Naive thymus-derived CD4-positive, alpha-beta T cell (primary cell): ENCODE measurements at regions not wholly inside any gene's neighbourhood (a gene's known extent, or its start where the extent isn't known, plus 50 kb on each side); places are given as distances from the start of the nearest gene placed in this dataset.

Experiments
- ATAC-seq: fragments of 150-1000 bp; cut with Tn5 transposase; 2 replicates; pipeline ENCODE4 v1.10.0; 2021; ENCODE audit warnings: mild to moderate bottlenecking, moderate library complexity
- CTCF ChIA-PET: fragments of 350-600 bp; sonication (Branson Sonifier 250); formaldehyde crosslinking; loops from one replicate; lab custom pipeline; 2021; ENCODE audit warnings: antibody characterized with exemption; lab: Charles Lee
- POLR2A ChIA-PET: fragments of 350-600 bp; sonication (Branson Sonifier 250); formaldehyde crosslinking; loops from one replicate; lab custom pipeline; 2021; ENCODE audit warnings: antibody characterized with exemption, inconsistent platforms; lab: Charles Lee
- DNase-seq, 9 donors: peaks; one replicate each; pipeline versions ENCODE4 v3.0.0 to v3.0.0-alpha.2; 2020 to 2022; ENCODE audit warnings: mixed read lengths in 1 of 9
- H3K27ac ChIP-seq: one replicate; pipeline ENCODE4 v1.7.0; 2013; ENCODE audit warnings: mild to moderate bottlenecking, low read depth, low read length, moderate library complexity
- H3K27me3 ChIP-seq, 2 donors: one replicate each; pipeline ENCODE4 v1.7.0; 2013; ENCODE audit warnings: low read length in 2 of 2, mild to moderate bottlenecking in 2 of 2, moderate library complexity in 2 of 2; ENCODE audit not compliant: control insufficient read depth in 2 of 2, insufficient read depth in 2 of 2
- H3K36me3 ChIP-seq, 3 experiments: 1 replicate in 2 of 3; 2 replicates in 1 of 3; pipeline ENCODE4 v1.7.0; 2013; ENCODE audit warnings: low read length in 3 of 3, mild to moderate bottlenecking in 3 of 3, moderate library complexity in 1 of 3; ENCODE audit not compliant: insufficient read depth in 3 of 3, control insufficient read depth in 2 of 3
- H3K4me1 ChIP-seq, 2 donors: one replicate each; pipeline ENCODE4 v1.7.0; 2013; ENCODE audit warnings: low read length in 2 of 2, mild to moderate bottlenecking in 2 of 2, moderate library complexity in 1 of 2; ENCODE audit not compliant: control insufficient read depth in 2 of 2, insufficient read depth in 2 of 2
- H3K4me3 ChIP-seq: 2 replicates; pipeline ENCODE4 v1.7.0; 2013; ENCODE audit warnings: mild to moderate bottlenecking, low read length
- H3K9me3 ChIP-seq, 3 experiments: 1 replicate in 2 of 3; 2 replicates in 1 of 3; pipeline ENCODE4 v1.7.0; 2013; ENCODE audit warnings: low read length in 3 of 3; ENCODE audit not compliant: control insufficient read depth in 2 of 3
- H3K27ac Mint-ChIP-seq, 9 donors: one replicate each; pipeline ENCODE4 v1.8.0; 2020 to 2022; ENCODE audit warnings: mixed read lengths in 9 of 9, mild to moderate bottlenecking in 8 of 9, moderate library complexity in 5 of 9, inconsistent platforms in 2 of 9
- H3K27me3 Mint-ChIP-seq, 5 donors: one replicate each; pipeline ENCODE4 v1.8.0; 2021 to 2022; ENCODE audit warnings: mixed read lengths in 5 of 5, mild to moderate bottlenecking in 1 of 5
- H3K36me3 Mint-ChIP-seq, 5 donors: one replicate each; pipeline ENCODE4 v1.8.0; 2020 to 2022; ENCODE audit warnings: mixed read lengths in 5 of 5, mild to moderate bottlenecking in 3 of 5, inconsistent platforms in 1 of 5
- H3K4me1 Mint-ChIP-seq, 7 donors: one replicate each; pipeline ENCODE4 v1.8.0; 2020 to 2022; ENCODE audit warnings: mixed read lengths in 7 of 7, mild to moderate bottlenecking in 3 of 7, inconsistent platforms in 1 of 7
- H3K4me3 Mint-ChIP-seq, 10 donors: one replicate each; pipeline ENCODE4 v1.8.0; 2020 to 2022; ENCODE audit warnings: mild to moderate bottlenecking in 10 of 10, mixed read lengths in 10 of 10, moderate library complexity in 6 of 10, inconsistent platforms in 2 of 10
- H3K9me3 Mint-ChIP-seq, 11 donors: one replicate each; pipeline ENCODE4 v1.8.0; 2020 to 2022; ENCODE audit warnings: mixed read lengths in 11 of 11, mild to moderate bottlenecking in 4 of 11, inconsistent platforms in 1 of 11, moderate library complexity in 1 of 11
- intact Hi-C, 2 donors: fragments of 100-400 bp; cut with micrococcal nuclease; formaldehyde crosslinking; loops; one replicate each; pipeline ENCODE4 v1.15.1; 2023

DNA sequence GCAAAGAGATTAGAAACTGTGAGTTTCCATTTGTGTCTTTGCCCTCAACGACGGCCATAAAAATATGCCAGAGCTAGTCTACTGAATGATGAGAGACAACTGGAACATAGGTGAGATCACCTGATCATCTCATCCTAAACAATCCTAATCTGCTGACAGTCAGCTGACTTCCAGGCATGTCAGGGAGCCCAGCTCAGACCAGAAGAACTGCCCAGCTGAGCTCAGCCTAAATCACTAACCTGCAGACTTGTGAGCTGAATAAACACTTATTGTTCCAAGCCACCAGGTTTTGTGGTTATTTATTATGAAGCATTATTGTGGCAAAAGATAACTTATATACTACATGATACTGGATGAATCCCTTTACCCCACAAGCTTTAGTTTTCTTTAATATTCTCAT lies 118.9 kb upstream of the PLEKHG7 start:
- no peak for ATAC-seq
- H3K27ac Mint-ChIP-seq = no peak overlapping the region
- no peaks in the 10 kb centered on the region for H3K27me3 Mint-ChIP-seq

DNA sequence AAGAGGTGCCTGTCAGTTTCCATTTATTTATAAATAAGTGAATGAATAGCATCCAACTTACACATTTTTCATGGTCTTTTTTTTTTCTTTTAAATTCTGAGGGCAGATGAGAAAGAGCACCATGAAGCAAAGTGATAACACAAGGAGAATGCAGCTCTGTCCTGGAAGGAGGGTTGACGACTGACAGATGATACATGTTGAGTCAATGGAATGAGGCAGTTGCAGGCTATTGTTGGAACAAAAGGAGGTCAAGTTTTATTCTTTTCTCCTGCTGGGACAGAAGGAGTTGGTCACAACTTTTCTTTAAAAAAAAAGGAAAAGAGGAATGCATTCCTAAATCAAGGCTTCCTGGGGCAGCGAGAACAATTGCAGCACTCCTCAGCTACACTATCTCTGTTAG lies 119.9 kb upstream of the PLEKHG7 start:
- CTCF ChIA-PET = interaction anchor here (1.5 kb wide), 1 partner anchor 11 kb away, joined by 5 read pairs; no protein-coding TSS in a partner anchor

More for the DNA sequence above, 118.9 kb upstream of the PLEKHG7 start:
- H3K36me3 Mint-ChIP-seq = peaks cover 8 to 32% (median 11%) of the 10 kb centered on the region in 5 donors
- Histone ChIP-seq H3K4me3 (no peak overlapping the region), H3K27ac (no peak overlapping the region), H3K4me1 (no peaks in the 10 kb centered on the region), H3K9me3 (no peaks in the 10 kb centered on the region), H3K36me3 (no peaks in the 10 kb centered on the region), H3K27me3 (no peaks in the 10 kb centered on the region)
- ChIA-PET POLR2A (interaction anchor here (1.7 kb wide), 1 partner anchor 10 kb away, joined by 11 read pairs; no protein-coding TSS in a partner anchor), CTCF (interaction anchor here (1.5 kb wide), 1 partner anchor 12 kb away, joined by 5 read pairs; no protein-coding TSS in a partner anchor)
- peaks cover 0 to 5% (median 0%) of the 10 kb centered on the region in 7 donors for H3K4me1 Mint-ChIP-seq
- peaks cover 0 to 25% (median 6%) of the 10 kb centered on the region in 11 donors for H3K9me3 Mint-ChIP-seq
- intact Hi-C loops = no loop called here
- no peak for DNase-seq
- no peak overlapping the region for H3K4me3 Mint-ChIP-seq

DNA sequence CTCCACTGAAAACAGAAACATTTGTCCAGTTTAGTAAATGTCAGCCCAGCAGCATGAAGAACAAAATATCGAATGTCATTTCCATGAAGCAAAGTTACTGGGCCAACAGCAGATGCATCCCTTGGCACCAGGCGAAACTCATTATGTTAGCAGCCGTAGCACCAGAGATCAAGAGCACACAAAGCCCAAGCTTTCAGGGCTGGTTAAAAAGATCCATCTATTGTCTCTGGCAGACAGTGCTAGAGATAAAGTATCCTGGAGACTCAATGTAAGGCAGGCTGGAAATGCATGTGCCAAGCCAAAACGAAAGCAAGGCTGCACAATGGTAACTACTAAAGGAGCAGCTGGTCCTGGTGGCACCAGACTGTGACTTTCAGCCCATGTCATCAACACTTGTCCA lies 120.3 kb upstream of the PLEKHG7 start:
- POLR2A ChIA-PET = interaction anchor here (0.7 to 1.7 kb wide), 2 partner anchors 11 to 697 kb away, joined by 4 to 11 read pairs; no protein-coding TSS in a partner anchor
- peaks cover 0 to 25% (median 6%) of the 10 kb centered on the region in 11 donors for H3K9me3 Mint-ChIP-seq
- H3K36me3 Mint-ChIP-seq = peaks cover 7 to 33% (median 10%) of the 10 kb centered on the region in 5 donors
- Histone ChIP-seq H3K27ac (no peak overlapping the region), H3K36me3 (no peaks in the 10 kb centered on the region), H3K9me3 (no peaks in the 10 kb centered on the region), H3K4me3 (no peak overlapping the region), H3K27me3 (no peaks in the 10 kb centered on the region), H3K4me1 (no peaks in the 10 kb centered on the region)
- no peak overlapping the region for H3K4me3 Mint-ChIP-seq
- H3K27me3 Mint-ChIP-seq = no peaks in the 10 kb centered on the region
- peak overlapping the region in 1 of 9 donors; percentile 41 for H3K27ac Mint-ChIP-seq
- peaks cover 0 to 5% (median 0%) of the 10 kb centered on the region in 7 donors for H3K4me1 Mint-ChIP-seq
- no peak for DNase-seq
- CTCF ChIA-PET = interaction anchor here (1.2 to 1.5 kb wide), 2 partner anchors 11 to 16 kb away, joined by 3 to 5 read pairs; no protein-coding TSS in a partner anchor
- no peak for ATAC-seq
- intact Hi-C loops = no loop called here

More for the DNA sequence above, 119.9 kb upstream of the PLEKHG7 start:
- Mint-ChIP-seq H3K9me3 (peaks cover 0 to 25% (median 6%) of the 10 kb centered on the region in 11 donors), H3K27me3 (no peaks in the 10 kb centered on the region), H3K4me3 (no peak overlapping the region), H3K4me1 (peaks cover 0 to 5% (median 0%) of the 10 kb centered on the region in 7 donors), H3K27ac (peak overlapping the region in 1 of 9 donors; percentile 41), H3K36me3 (peaks cover 8 to 36% (median 11%) of the 10 kb centered on the region in 5 donors)
- Histone ChIP-seq H3K36me3 (no peaks in the 10 kb centered on the region), H3K9me3 (no peaks in the 10 kb centered on the region), H3K4me1 (no peaks in the 10 kb centered on the region), H3K27ac (no peak overlapping the region), H3K4me3 (no peak overlapping the region), H3K27me3 (no peaks in the 10 kb centered on the region)
- intact Hi-C loops = no loop called here
- DNase-seq (no peak), ATAC-seq (no peak)
- POLR2A ChIA-PET = interaction anchor here (0.7 to 1.7 kb wide), 2 partner anchors 11 to 696 kb away, joined by 4 to 11 read pairs; no protein-coding TSS in a partner anchor

DNA sequence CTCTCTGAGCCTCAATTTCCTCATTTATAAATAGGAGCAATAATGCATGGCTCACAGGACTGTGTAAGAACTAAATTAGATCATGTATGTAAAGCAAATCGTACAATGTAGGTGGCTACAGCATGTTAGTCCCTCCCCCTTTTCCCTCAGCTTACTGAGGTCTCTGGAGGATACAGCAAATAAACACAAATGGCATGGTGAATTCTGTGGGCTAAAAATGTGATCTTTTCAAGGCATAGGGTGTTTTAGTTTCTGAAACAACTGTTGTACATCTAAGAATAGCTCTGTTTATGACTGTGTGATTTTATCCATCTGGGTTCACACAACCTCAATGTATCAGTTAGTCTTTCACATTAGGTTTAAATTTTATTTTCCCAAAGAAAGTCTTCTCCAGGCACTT lies 121.2 kb upstream of the PLEKHG7 start:
- DNase-seq (no peak), ATAC-seq (no peak)
- Histone ChIP-seq H3K27me3 (no peaks in the 10 kb centered on the region), H3K4me1 (no peaks in the 10 kb centered on the region), H3K9me3 (no peaks in the 10 kb centered on the region), H3K4me3 (no peak overlapping the region), H3K36me3 (no peaks in the 10 kb centered on the region), H3K27ac (no peak overlapping the region)
- POLR2A ChIA-PET = interaction anchor here (0.5 kb wide), 1 partner anchor 11 kb away, joined by 4 read pairs; no protein-coding TSS in a partner anchor
- intact Hi-C loops = no loop called here
- H3K36me3 Mint-ChIP-seq = peaks cover 4 to 33% (median 8%) of the 10 kb centered on the region in 5 donors
- H3K4me3 Mint-ChIP-seq = no peak overlapping the region
- H3K27ac Mint-ChIP-seq = peak overlapping the region in 1 of 9 donors; percentile 41
- no peaks in the 10 kb centered on the region for H3K27me3 Mint-ChIP-seq
- peaks cover 0 to 5% (median 0%) of the 10 kb centered on the region in 7 donors for H3K4me1 Mint-ChIP-seq
- H3K9me3 Mint-ChIP-seq = peaks cover 0 to 23% (median 6%) of the 10 kb centered on the region in 11 donors
- CTCF ChIA-PET = interaction anchor here (1.2 kb wide), 1 partner anchor 15 kb away, joined by 3 read pairs; no protein-coding TSS in a partner anchor

DNA sequence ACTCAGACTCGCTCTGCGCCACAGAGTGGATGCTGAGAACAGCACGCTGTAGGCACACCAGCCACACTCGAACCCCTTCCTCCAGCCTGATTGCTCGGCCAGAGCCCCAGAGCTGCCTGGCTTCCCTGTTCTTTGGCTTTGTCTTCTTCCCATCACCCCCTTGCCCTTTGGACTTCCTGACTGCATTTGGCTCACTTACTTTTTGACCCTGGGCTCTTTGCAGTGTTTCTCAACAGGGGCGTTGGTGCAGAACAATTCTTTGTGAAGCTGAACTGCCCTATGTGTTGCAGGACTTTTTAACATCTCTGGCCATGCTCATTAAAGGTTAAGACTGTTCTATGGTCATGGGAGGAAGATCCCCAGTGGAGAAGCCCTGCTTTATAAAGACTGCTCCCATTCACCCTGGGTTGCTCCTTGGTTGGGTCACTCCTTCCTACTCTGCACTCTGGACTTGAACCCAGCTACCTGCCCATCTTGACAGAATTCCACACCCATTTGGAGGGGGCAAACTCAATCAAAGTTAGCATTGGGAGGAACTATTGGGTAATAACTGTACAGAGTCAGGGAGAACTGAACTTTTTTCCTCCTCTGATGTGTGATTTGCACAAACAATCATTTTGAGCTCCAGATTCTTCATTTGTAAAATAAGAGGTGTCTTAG lies 127.7 kb upstream of the PLEKHG7 start:
- Mint-ChIP-seq H3K27me3 (no peaks in the 10 kb centered on the region), H3K4me3 (no peak overlapping the region), H3K36me3 (peaks cover 0 to 14% (median 0%) of the 10 kb centered on the region in 5 donors), H3K4me1 (peaks cover 0 to 23% (median 0%) of the 10 kb centered on the region in 7 donors), H3K27ac (peak overlapping the region in 7 of 9 donors; percentile 9 to 79 (median 43)), H3K9me3 (peaks cover 0 to 2% (median 0%) of the 10 kb centered on the region in 11 donors)
- no peak for ATAC-seq
- DNase-seq = no peak
- ChIA-PET CTCF (interaction anchor here (0.6 to 1.1 kb wide), 3 partner anchors 41 to 1527 kb away, joined by 3 to 4 read pairs (median 3); no protein-coding TSS in a partner anchor), POLR2A (interaction anchor here (0.7 to 1.4 kb wide), 2 partner anchors 23 to 431 kb away, joined by 3 read pairs; no protein-coding TSS in a partner anchor)
- Histone ChIP-seq H3K27ac (no peak overlapping the region), H3K9me3 (no peaks in the 10 kb centered on the region), H3K4me1 (peaks cover 0 to 3% of the 10 kb centered on the region in 2 donors), H3K27me3 (no peaks in the 10 kb centered on the region), H3K36me3 (no peaks in the 10 kb centered on the region), H3K4me3 (no peak overlapping the region)
- intact Hi-C loops = loop anchor here (1.0 to 5.0 kb wide), 6 partner anchors 18 to 998 kb away; no protein-coding TSS in a partner anchor

DNA sequence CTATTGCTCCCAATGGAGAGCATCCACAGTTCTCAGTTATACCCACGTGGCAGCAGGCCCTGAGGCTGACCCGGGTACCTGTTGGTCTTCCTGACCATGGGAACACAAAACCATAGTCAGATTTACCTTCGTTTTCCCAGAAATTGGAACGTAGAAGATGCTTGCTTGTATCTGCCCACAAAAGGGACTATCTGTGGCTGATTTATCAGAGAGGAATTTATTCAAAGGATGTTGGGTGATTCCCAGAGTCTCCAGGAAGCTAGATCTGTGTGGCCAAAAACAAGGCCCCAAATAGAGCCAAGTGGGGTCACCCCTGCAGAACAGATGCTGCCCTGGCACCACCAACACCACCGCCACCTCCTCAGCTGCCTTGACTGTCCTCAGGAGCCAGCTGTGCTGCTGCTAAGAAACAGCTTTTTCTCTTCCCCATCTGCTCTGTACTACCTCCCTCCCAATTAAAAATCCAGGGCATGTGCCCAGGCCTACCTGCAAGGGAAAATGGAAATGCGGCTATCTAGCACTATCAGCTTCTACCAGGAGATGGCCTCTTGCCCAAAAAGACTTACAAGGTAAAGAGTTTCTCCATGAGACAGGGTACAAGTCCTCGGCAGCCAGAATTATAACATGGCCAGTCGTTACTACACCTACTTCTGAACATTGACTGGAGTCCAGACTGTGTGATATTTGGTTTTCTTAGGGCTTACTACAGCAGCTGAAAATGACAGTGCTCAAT lies 128.6 kb upstream of the PLEKHG7 start:
- no peak for ATAC-seq
- Histone ChIP-seq H3K27me3 (no peaks in the 10 kb centered on the region), H3K27ac (no peak overlapping the region), H3K36me3 (no peaks in the 10 kb centered on the region), H3K4me1 (peaks cover 3 to 11% of the 10 kb centered on the region in 2 donors), H3K9me3 (no peaks in the 10 kb centered on the region), H3K4me3 (no peak overlapping the region)
- DNase-seq = no peak
- H3K4me3 Mint-ChIP-seq = no peak overlapping the region
- peak overlapping the region in 6 of 9 donors; percentile 22 to 73 (median 48) for H3K27ac Mint-ChIP-seq
- H3K36me3 Mint-ChIP-seq = peaks cover 0 to 13% (median 0%) of the 10 kb centered on the region in 5 donors
- ChIA-PET CTCF (interaction anchor here (0.5 to 1.4 kb wide), 4 partner anchors 1091 to 1528 kb away, joined by 3 to 8 read pairs (median 3); no protein-coding TSS in a partner anchor), POLR2A (interaction anchor here (0.6 to 1.4 kb wide), 3 partner anchors 24 to 432 kb away, joined by 3 to 5 read pairs (median 3); no protein-coding TSS in a partner anchor)
- H3K4me1 Mint-ChIP-seq = peaks cover 0 to 23% (median 0%) of the 10 kb centered on the region in 7 donors
- H3K9me3 Mint-ChIP-seq = peaks cover 0 to 2% (median 0%) of the 10 kb centered on the region in 11 donors
- H3K27me3 Mint-ChIP-seq = no peaks in the 10 kb centered on the region
- intact Hi-C loops = loop anchor here (1.0 to 5.0 kb wide), 5 partner anchors 34 to 997 kb away; no protein-coding TSS in a partner anchor
